Right cardiac atrium (tissue), 5 donors: ENCODE measurements at regions not wholly inside any gene's neighbourhood (a gene's known extent, or its start where the extent isn't known, plus 50 kb on each side); places are given as distances from the start of the nearest gene placed in this dataset.
A peak's percentile ranks its signal among the peaks of the same experiment; 100 is the strongest.

Source experiments
- ATAC-seq, 2 donors: fragments of 200-7000 bp; cut with Tn5 transposase; one replicate each; pipeline versions ENCODE4 v1.8.0 to v1.9.1; 2020; ENCODE audit warnings: moderate library complexity in 2 of 2, mild to moderate bottlenecking in 1 of 2
- DNase-seq, 3 donors: peaks; one replicate each; pipeline ENCODE4 v3.0.0-alpha.2; 2020
- H3K27ac ChIP-seq: one replicate; pipeline ENCODE4 v1.5.1; 2013; ENCODE audit warnings: mild to moderate bottlenecking, low read length, control low read depth, moderate library complexity
- H3K27me3 ChIP-seq: one replicate; pipeline ENCODE4 v1.6.1; 2013; ENCODE audit not compliant: control insufficient read depth, insufficient read depth
- H3K4me1 ChIP-seq: one replicate; pipeline ENCODE4 v1.6.1; 2013; ENCODE audit warnings: low read length; ENCODE audit not compliant: control insufficient read depth, insufficient read depth
- H3K4me3 ChIP-seq: one replicate; pipeline ENCODE4 v1.5.1; 2013; ENCODE audit warnings: low read length, control low read depth
- H3K9me3 ChIP-seq: one replicate; pipeline ENCODE4 v1.6.1; 2013; ENCODE audit warnings: low read length; ENCODE audit not compliant: control insufficient read depth
- WGBS: extraction: QIAGEN DNeasy Blood & Tissue Kit; methylation state at CpG from one replicate; pipeline ENCODE4 v1.1.7; 2013; 5-methylcytosine and 5-hydroxymethylcytosine counted together
- intact Hi-C, 4 donors: fragments of 100-400 bp; cut with DNase I; formaldehyde crosslinking; loops; one replicate each; pipeline versions ENCODE4 v1.11.0 to v1.14.0; 2022 to 2023
- donor health status: healthy with polysubstance abuse.
- donor health status: DM: no; HTN: yes; CAD: no.
- donor health status: DM: no; HTN: no; CAD: no.
- donor health status: DM: no; HTN: yes; CAD: no; lungs with severe emphysema.
- donor health status: DM: yes; HTN: yes; CAD: no.

DNA sequence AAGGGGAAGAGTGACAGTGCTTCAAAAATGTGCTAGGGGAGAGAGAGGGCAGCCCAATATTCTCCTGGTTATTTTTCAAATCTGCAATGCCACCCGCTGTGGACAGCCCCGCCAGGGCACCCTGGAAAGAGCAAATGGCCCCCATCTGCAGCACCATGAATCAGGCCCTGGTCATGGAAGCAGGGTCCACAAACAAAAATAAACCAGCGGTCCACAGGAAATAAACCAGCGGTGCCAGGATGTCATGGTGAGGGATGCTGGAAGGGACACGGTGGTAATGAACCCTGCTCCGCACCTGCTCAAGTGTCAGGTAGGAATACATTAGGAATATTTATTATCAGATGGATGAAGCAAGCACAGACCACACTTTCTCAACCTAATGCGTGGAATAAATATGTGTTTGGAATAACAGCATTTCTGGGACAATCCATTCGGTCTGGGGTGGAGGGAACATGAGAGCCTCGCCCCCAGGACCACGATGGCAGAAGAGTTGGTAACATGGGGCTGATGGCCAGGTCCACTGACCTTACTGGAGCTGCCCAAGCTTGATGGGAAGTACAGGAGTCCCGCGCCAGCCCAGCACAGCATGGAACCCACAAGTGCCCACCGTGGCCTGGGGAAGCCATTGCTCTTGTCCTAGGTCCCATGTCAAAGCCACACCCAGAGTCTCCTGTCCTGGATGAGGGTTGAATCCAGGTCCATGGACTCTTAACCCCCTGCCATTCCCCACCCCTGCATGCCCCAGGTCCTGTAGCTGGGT is 181.7 kb downstream of the BRD1 start:
- 90% methylated on average over 13 of the region's 13 CpGs for WGBS
- no peak for ATAC-seq
- peak in 2 of 3 donors; percentile 3 to 28 for DNase-seq
- H3K4me3 ChIP-seq: no peak overlapping the region
- H3K4me1 ChIP-seq: no peaks in the 10 kb centered on the region
- H3K27ac ChIP-seq: no peak overlapping the region
- intact Hi-C loops: no loop called here
- H3K27me3 ChIP-seq: no peaks in the 10 kb centered on the region
- H3K9me3 ChIP-seq: no peaks in the 10 kb centered on the region

DNA sequence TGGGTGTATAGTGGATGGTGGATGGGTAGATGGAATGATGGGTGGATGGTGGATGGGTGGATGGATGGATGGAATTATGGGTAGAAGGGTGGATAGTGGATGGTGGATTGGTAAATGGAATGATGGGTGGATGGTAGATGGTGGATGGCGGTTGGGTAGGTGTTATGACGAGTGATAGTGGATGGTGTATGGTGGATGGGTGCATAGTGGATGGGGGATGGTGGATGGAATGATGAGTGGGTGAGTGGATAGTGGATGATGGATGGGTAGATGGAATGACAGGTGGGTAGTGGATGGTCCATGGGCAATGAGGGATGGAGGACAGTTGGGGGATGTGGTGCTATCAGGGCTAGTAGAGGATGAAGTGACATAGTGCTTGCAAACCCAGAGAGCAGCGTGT is 182.4 kb downstream of the BRD1 start:
- no peak for ATAC-seq

DNA sequence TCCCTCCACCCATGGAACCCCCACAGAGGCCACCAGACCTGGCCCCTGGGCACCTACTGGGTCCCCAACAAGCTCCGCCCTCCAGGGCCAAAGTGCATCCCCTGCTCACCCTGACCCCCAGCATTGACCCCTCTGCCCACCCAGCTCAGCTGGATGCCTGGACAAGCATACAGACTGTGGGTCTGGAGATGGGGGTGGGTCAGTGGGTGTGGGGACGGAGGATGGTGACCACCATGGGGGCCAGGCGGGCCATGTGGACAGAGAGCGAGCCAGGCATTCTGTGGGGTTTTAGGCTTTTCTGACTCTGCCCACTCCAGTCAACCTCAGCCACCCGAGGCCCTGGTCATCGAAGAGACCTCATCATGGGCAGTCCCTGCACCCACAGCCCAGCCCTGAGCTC is 183.7 kb downstream of the BRD1 start:
- peak; percentile 4 to 30 (median 19) for DNase-seq
- no peak for ATAC-seq
- 92% methylated on average over 6 of the region's 6 CpGs for WGBS
- Histone ChIP-seq H3K4me1 (no peaks in the 10 kb centered on the region), H3K9me3 (no peaks in the 10 kb centered on the region), H3K27ac (no peak overlapping the region), H3K27me3 (no peaks in the 10 kb centered on the region), H3K4me3 (no peak overlapping the region)
- intact Hi-C loops: no loop called here

More for the DNA sequence above, 182.4 kb downstream of the BRD1 start:
- intact Hi-C loops: no loop called here
- no peaks in the 10 kb centered on the region for H3K9me3 ChIP-seq
- WGBS: 91% methylated on average over 3 of the region's 3 CpGs
- DNase-seq: no peak
- H3K27me3 ChIP-seq: no peaks in the 10 kb centered on the region
- no peak overlapping the region for H3K27ac ChIP-seq
- no peak overlapping the region for H3K4me3 ChIP-seq
- H3K4me1 ChIP-seq: no peaks in the 10 kb centered on the region

DNA sequence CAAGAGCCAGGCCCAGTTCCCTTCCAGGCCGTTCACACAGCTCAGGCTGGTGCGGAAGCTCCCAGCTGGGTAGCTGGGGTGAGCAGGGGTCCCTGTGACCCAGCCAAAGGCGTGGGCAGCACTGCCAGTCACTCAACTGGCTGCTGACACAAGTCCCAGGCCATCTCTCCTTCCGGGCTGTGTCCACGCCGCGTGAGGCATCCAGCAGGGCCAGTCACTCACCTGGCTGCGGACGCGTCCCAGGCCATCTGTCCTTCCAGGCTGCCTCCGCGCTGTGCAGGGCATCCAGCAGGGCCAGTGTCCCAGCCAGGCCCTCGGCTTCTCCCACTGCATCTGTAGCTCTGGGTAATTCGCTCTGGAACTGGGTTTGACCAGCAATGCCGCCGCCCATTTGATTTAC is 184.2 kb downstream of the BRD1 start:
- no peaks in the 10 kb centered on the region for H3K27me3 ChIP-seq
- H3K27ac ChIP-seq: no peak overlapping the region
- DNase-seq (peak in 2 of 3 donors; percentile 26 to 27), ATAC-seq (no peak)
- intact Hi-C loops: no loop called here
- 93% methylated on average over 16 of the region's 16 CpGs for WGBS
- H3K4me1 ChIP-seq: no peaks in the 10 kb centered on the region
- H3K4me3 ChIP-seq: no peak overlapping the region
- H3K9me3 ChIP-seq: no peaks in the 10 kb centered on the region

DNA sequence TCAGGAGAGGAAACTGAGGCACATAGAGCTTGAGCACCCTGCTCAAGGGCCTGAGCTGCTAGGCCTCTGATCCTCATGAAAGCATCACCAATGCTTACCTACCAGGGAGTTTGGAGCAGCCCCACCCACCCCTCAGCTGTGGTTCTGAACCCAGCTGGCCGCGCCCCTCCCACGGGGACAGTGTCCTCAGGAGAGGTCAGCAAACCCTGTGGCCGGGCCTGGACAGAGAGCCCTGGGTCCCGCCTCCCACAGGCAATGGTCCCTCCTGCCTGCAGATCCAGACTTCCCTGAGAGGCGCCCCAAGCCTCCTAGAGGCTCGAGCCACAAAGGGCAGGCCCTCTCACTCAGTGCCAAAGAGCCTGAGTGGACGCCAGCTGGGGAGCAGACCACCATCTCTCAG is 184.9 kb downstream of the BRD1 start:
- H3K27me3 ChIP-seq: no peaks in the 10 kb centered on the region
- intact Hi-C loops: no loop called here
- no peak overlapping the region for H3K27ac ChIP-seq
- no peak for ATAC-seq
- H3K9me3 ChIP-seq: no peaks in the 10 kb centered on the region
- H3K4me3 ChIP-seq: no peak overlapping the region
- WGBS: 73% methylated on average over 8 of the region's 8 CpGs
- DNase-seq: peak; percentile 8 to 43 (median 31)
- no peaks in the 10 kb centered on the region for H3K4me1 ChIP-seq

DNA sequence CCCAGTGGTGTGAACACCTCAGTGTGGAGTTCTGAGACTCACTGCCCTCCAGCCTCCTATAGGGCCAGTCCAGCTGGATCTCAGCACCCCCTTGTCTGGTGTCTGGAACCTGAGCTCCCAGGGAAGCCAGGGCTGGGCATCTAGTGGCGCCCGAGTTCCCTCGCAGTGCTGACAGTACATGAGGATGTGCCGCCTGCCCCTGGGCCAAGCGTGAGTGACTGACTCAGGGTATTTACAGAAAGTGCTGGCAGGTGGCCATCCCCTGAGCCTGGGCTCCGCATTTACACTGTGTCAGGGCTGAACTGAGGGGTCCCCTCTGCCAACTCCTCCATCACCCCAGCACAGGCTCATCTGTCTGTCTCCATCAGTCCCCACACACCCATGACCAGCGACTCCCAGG is 185.3 kb downstream of the BRD1 start:
- Histone ChIP-seq H3K4me1 (no peaks in the 10 kb centered on the region), H3K27ac (no peak overlapping the region), H3K4me3 (no peak overlapping the region), H3K9me3 (no peaks in the 10 kb centered on the region), H3K27me3 (no peaks in the 10 kb centered on the region)
- ATAC-seq (no peak), DNase-seq (peak; percentile 9 to 39 (median 24))
- intact Hi-C loops: no loop called here
- WGBS: 74% methylated on average over 7 of the region's 7 CpGs

DNA sequence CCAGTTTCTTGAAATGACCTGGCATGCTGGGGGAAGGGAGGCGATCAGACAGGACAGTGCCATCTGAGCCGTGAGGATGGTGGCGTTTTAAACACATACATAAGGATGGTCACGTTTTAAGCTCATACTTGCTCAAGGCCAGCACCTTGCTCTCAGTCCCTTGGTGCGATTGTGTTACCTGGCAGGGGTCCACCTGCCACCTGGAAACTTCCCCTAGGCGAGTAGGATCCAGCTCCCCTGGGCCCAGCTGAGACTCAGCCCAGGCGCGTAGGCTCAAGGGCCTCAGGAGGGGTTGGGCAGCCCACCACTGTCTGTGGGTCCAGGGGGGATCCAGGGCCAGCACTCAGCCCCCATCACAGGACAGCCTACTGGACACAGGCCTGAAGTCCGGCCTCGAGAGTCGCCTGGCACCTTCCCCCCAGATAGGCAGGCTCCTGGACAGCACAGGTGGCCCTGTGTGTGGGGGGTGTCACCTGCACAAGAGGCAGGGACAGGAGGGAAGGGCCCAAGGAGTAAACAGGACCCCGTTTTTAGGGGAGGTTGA is 185.8 kb downstream of the BRD1 start:
- H3K9me3 ChIP-seq: no peaks in the 10 kb centered on the region
- no peak for ATAC-seq
- intact Hi-C loops: no loop called here
- no peak overlapping the region for H3K27ac ChIP-seq
- H3K4me3 ChIP-seq: no peak overlapping the region
- H3K4me1 ChIP-seq: no peaks in the 10 kb centered on the region
- DNase-seq: peak; percentile 3 to 40 (median 22)
- H3K27me3 ChIP-seq: no peaks in the 10 kb centered on the region
- WGBS: 88% methylated on average over 12 of the region's 12 CpGs

DNA sequence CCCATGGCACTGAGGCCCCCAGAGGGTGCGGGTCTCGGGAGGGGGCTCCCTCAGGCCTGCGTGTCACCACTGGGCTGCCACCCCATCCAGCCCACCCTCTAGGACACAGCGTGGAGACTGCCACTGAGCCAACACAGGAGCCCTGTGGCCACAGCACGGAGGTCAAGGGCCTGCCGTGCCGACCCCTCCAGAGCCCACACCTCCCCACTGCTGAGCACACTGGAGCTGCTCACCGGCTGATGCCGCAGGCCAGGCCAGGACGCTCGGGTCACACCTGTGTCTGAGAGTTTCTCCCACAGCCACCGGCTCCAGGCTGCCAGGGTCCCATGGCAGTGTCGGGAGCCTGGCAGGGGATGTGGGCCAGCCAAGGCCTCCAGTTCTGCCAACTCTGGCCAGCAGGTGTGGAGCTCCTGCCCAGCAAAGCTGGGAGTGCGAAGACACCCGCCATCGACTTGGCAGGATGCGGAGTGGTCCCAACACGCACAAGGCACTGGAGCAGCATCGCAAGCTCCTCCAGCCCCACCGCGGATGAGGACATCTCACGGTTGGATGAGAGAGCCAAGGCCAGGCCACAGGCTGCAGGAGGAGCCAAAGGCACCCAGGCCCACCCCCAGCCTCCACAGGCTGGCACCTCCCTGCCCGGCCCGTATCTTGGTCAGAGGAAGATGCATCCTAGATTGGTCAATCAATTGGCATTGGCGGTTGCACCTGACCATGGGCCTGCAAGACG is 187.1 kb downstream of the BRD1 start:
- intact Hi-C loops: no loop called here
- ATAC-seq: no peak
- DNase-seq: peak; percentile 8 to 45 (median 22)
- H3K27me3 ChIP-seq: no peaks in the 10 kb centered on the region
- H3K4me1 ChIP-seq: no peaks in the 10 kb centered on the region
- WGBS: 91% methylated on average over 26 of the region's 26 CpGs
- H3K9me3 ChIP-seq: no peaks in the 10 kb centered on the region
- H3K4me3 ChIP-seq: no peak overlapping the region
- no peak overlapping the region for H3K27ac ChIP-seq

DNA sequence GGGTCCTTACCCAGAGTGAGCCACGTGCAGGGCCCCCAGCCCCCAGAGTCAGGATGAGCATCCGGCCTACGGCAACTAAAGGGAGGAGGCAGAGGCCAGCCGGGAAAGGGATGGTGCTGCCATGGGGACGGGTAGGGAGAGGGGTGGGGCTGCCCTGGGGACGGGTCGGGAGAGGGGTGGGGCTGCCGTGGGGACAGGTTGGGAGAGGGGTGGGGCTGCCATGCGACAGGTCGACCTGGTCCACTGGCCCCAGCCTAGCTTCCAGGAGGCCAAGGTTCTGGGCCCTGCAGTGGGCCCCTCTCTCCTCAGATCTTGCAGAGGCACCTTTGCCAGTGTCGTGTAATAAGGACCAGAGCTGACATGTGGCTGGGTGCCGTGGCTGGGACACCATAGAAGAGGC is 187.7 kb downstream of the BRD1 start:
- H3K4me1 ChIP-seq: no peaks in the 10 kb centered on the region
- ATAC-seq (no peak), DNase-seq (peak in 2 of 3 donors; percentile 30 to 47)
- no peaks in the 10 kb centered on the region for H3K9me3 ChIP-seq
- no peak overlapping the region for H3K27ac ChIP-seq
- no peaks in the 10 kb centered on the region for H3K27me3 ChIP-seq
- 75% methylated on average over 12 of the region's 12 CpGs for WGBS
- intact Hi-C loops: loop anchor here in 1 of 4 donors (10.0 kb wide), 1 partner anchor 1065 kb away; no protein-coding TSS in a partner anchor
- no peak overlapping the region for H3K4me3 ChIP-seq

DNA sequence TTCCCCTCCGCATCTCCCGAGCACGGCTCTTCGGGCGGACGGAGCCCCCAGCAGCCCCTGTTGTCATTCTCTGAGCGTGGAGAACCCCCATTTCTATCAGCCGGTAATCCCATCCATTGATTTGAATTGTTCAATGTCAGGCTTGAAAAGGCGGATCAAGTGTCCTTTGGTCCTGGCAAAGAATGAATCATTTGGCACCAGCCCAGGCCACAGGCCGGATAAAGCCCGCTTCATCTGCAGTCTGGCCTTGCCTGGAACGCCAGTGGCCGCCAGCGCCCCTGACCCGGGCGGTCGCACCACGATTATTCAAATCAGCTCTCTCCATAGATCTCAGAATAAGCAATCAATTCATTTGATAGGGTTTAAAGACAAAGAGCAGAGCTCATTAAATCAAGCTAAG is 188.9 kb downstream of the BRD1 start:
- no peaks in the 10 kb centered on the region for H3K4me1 ChIP-seq
- no peak overlapping the region for H3K4me3 ChIP-seq
- ATAC-seq: no peak
- H3K9me3 ChIP-seq: no peaks in the 10 kb centered on the region
- intact Hi-C loops: loop anchor here in 1 of 4 donors (10.0 kb wide), 1 partner anchor 1064 kb away; no protein-coding TSS in a partner anchor
- WGBS: 80% methylated on average over 18 of the region's 18 CpGs
- peak; percentile 13 to 49 (median 36) for DNase-seq
- H3K27me3 ChIP-seq: no peaks in the 10 kb centered on the region
- no peak overlapping the region for H3K27ac ChIP-seq

DNA sequence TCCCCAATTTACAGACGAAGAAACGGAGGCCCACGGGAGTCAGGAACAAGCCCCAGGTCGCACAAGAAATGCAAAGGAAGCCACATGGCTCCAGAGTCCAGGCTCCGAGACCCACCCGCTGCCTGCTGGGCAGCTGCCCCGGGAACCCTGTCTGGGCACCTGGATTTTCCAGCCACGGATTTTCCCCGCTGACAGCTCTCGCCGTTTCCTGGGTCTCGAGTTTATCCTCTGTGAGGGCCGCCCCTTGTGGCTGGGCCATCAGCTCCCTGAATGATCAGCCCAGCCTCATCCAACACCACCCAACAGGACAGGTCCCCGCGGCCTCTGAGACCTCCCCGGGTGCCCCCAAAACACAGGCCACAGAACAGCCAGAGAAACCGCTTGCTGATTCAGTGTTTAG is 189.7 kb downstream of the BRD1 start:
- intact Hi-C loops: loop anchor here in 1 of 4 donors (10.0 kb wide), 1 partner anchor 1063 kb away; no protein-coding TSS in a partner anchor
- H3K4me3 ChIP-seq: no peak overlapping the region

More for the DNA sequence above, 189.7 kb downstream of the BRD1 start:
- ATAC-seq (no peak), DNase-seq (peak in 2 of 3 donors; percentile 25 to 42)
- H3K27ac ChIP-seq: no peak overlapping the region
- H3K4me1 ChIP-seq: no peaks in the 10 kb centered on the region
- 90% methylated on average over 17 of the region's 17 CpGs for WGBS
- H3K27me3 ChIP-seq: no peaks in the 10 kb centered on the region
- no peaks in the 10 kb centered on the region for H3K9me3 ChIP-seq
